ENCODE measurements at regions not wholly inside any gene's neighbourhood (a gene's known extent, or its start where the extent isn't known, plus 50 kb on each side); places are given as distances from the start of the nearest gene placed in this dataset.
"Not testable (repeated sequence)": the region's sequence is repeated elsewhere in the genome, so short reads cannot be mapped to it uniquely, and the experiment has no call there.

GRCh38 chr2:54065411-54065810 lies 50.0 kb upstream of the ACYP2 start:
- intact Hi-C loops (cut with micrococcal nuclease) = no loop called here

- intact Hi-C loops (cut with micrococcal nuclease) = no loop called here
Measured at GRCh38 chr2:54063967-54064535, 51.4 kb upstream of the ACYP2 start.

- intact Hi-C loops (cut with micrococcal nuclease) = no loop called here
Measured at GRCh38 chr2:54062401-54062800, 53.0 kb upstream of the ACYP2 start.

- intact Hi-C loops (cut with micrococcal nuclease) = no loop called here
Measured at GRCh38 chr2:54061272-54061671, 54.1 kb upstream of the ACYP2 start.

- intact Hi-C loops (cut with micrococcal nuclease) = no loop called here
Measured at GRCh38 chr2:54059986-54060385, 55.4 kb upstream of the ACYP2 start.

- intact Hi-C loops (cut with micrococcal nuclease) = no loop called here
Measured at GRCh38 chr2:54059504-54059903, 55.9 kb upstream of the ACYP2 start.

- intact Hi-C loops (cut with micrococcal nuclease) = no loop called here
Measured at GRCh38 chr2:54058449-54058848, 57.0 kb upstream of the ACYP2 start.

- intact Hi-C loops (cut with micrococcal nuclease) = no loop called here
Measured at GRCh38 chr2:54054774-54055173, 60.6 kb upstream of the ACYP2 start.

GRCh38 chr2:54054271-54054670 lies 61.1 kb upstream of the ACYP2 start:
- intact Hi-C loops (cut with micrococcal nuclease) = no loop called here

GRCh38 chr2:54053830-54054229 lies 61.6 kb upstream of the ACYP2 start:
- intact Hi-C loops (cut with micrococcal nuclease) = loop anchor here (2.0 kb wide), 1 partner anchor 59 kb away; no protein-coding TSS in a partner anchor

- intact Hi-C loops (cut with micrococcal nuclease) = loop anchor here (2.0 kb wide), 1 partner anchor 58 kb away; no protein-coding TSS in a partner anchor
Measured at GRCh38 chr2:54052825-54053718, 62.3 kb upstream of the ACYP2 start.

GRCh38 chr2:54050445-54050844 lies 65.0 kb upstream of the ACYP2 start:
- intact Hi-C loops (cut with micrococcal nuclease) = no loop called here

GRCh38 chr2:54049365-54049764 lies 66.0 kb upstream of the ACYP2 start:
- intact Hi-C loops (cut with micrococcal nuclease) = no loop called here

GRCh38 chr2:54048896-54049295 lies 66.5 kb upstream of the ACYP2 start:
- intact Hi-C loops (cut with micrococcal nuclease) = not testable (repeated sequence)

- intact Hi-C loops (cut with micrococcal nuclease) = no loop called here
Measured at GRCh38 chr2:54048117-54048785, 67.2 kb upstream of the ACYP2 start.

- intact Hi-C loops (cut with micrococcal nuclease) = no loop called here
Measured at GRCh38 chr2:54047658-54048057, 67.8 kb upstream of the ACYP2 start.

- intact Hi-C loops (cut with micrococcal nuclease) = no loop called here
Measured at GRCh38 chr2:54047091-54047490, 68.3 kb upstream of the ACYP2 start.

- intact Hi-C loops (cut with micrococcal nuclease) = no loop called here
Measured at GRCh38 chr2:54042897-54043620, 72.3 kb upstream of the PSME4 start.

- intact Hi-C loops (cut with micrococcal nuclease) = no loop called here
Measured at GRCh38 chr2:54042341-54042740, 71.5 kb upstream of the PSME4 start.

GRCh38 chr2:54041135-54041534 lies 70.3 kb upstream of the PSME4 start:
- intact Hi-C loops (cut with micrococcal nuclease) = no loop called here

- intact Hi-C loops (cut with micrococcal nuclease) = no loop called here
Measured at GRCh38 chr2:54040685-54041084, 69.9 kb upstream of the PSME4 start.

- intact Hi-C loops (cut with micrococcal nuclease) = no loop called here
Measured at GRCh38 chr2:54040250-54040649, 69.5 kb upstream of the PSME4 start.
